Testis (tissue), 2 donors: ENCODE measurements at regions not wholly inside any gene's neighbourhood (a gene's known extent, or its start where the extent isn't known, plus 50 kb on each side); places are given as distances from the start of the nearest gene placed in this dataset.

Experiments
- CTCF ChIP-seq, 3 experiments: fragments of 450-650 bp in 2 of 3; fragments of 200-600 bp in 1 of 3; sonication (generic) in 1 of 3; IDR thresholded peaks; one replicate each; pipeline ENCODE4 v1.5.1; 2016 to 2019; ENCODE audit warnings: antibody characterized with exemption in 3 of 3, mild to moderate bottlenecking in 2 of 3, moderate library complexity in 1 of 3
- POLR2A ChIP-seq: fragments of 450-650 bp; IDR thresholded peaks from one replicate; pipeline ENCODE4 v1.6.1; 2017; ENCODE audit warnings: antibody characterized with exemption, mild to moderate bottlenecking, moderate library complexity

DNA sequence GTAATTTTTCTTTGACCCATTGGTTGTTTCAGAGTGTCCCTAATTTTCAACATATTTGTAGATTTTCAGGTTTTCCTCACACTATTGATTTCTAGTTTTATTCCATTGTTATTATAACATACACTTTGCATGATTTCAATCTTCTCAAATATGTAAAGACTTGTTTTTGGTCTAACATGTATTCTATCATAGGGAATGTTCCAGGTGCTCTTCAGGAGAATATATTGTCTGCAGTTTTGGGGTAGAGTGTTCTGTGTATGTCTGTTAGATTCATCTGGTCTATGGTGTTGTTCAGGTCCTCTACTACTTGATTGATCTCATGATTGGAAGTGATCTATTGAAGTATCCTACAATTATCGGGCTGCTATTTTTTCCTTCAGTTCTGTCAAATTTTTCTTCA is 440.9 kb upstream of the MIR17HG start:
- TF ChIP-seq CTCF (IDR thresholded peaks at IDR 0.05) (no peak), POLR2A (no peak)
